ENCODE measurements at regions not wholly inside any gene's neighbourhood (a gene's known extent, or its start where the extent isn't known, plus 50 kb on each side); places are given as distances from the start of the nearest gene placed in this dataset.

GRCh38 chr16:49193596-49193995 lies 88.0 kb downstream of the CBLN1 start:
- Histone ChIP-seq H3K9me3 (replicated peaks in 1 of 3) (no peaks in the 10 kb centered on the region), H3K4me1 (replicated peaks in 1 of 2) (no peaks in the 10 kb centered on the region), H3K36me3 (replicated peaks in 1 of 2) (no peaks in the 10 kb centered on the region), H3K27ac (no peak overlapping the region), H3K4me3 (no peak overlapping the region), H3K27me3 (no peaks in the 10 kb centered on the region)
- no peak for TF ChIP-seq CTCF (IDR thresholded peaks at IDR 0.05)
- TF ChIP-seq POLR2A (IDR thresholded peaks at IDR 0.05), result no peak
- no peak for DNase-seq
- intact Hi-C loops (cut with DNase I), result no loop called here
- WGBS, 4 donors, result 69 to 78% (median 72%) methylated on average over 2 of the region's 2 CpGs

- 31 to 42% (median 39%) methylated on average over 1 of the region's 1 CpG for WGBS, 4 donors
- no peak for DNase-seq
- intact Hi-C loops (cut with DNase I), result no loop called here
Measured at GRCh38 chr16:49189286-49189685, 92.4 kb downstream of the CBLN1 start.

GRCh38 chr16:49183911-49184310 lies 97.7 kb downstream of the CBLN1 start:
- TF ChIP-seq POLR2A (IDR thresholded peaks at IDR 0.05) (no peak), CTCF (IDR thresholded peaks at IDR 0.05) (no peak)
- Histone ChIP-seq H3K4me3 (no peak overlapping the region), H3K27me3 (peaks cover 6% of the 10 kb centered on the region), H3K36me3 (replicated peaks in 1 of 2) (no peaks in the 10 kb centered on the region), H3K27ac (no peak overlapping the region), H3K9me3 (replicated peaks in 1 of 3) (no peaks in the 10 kb centered on the region), H3K4me1 (replicated peaks in 1 of 2) (no peaks in the 10 kb centered on the region)
- DNase-seq, result no peak
- WGBS, 4 donors, result 23 to 32% (median 25%) methylated on average over 5 of the region's 5 CpGs
- intact Hi-C loops (cut with DNase I), result no loop called here

More at GRCh38 chr16:49189286-49189685, 92.4 kb downstream of the CBLN1 start:
- Histone ChIP-seq H3K27ac (no peak overlapping the region), H3K4me1 (replicated peaks in 1 of 2) (no peaks in the 10 kb centered on the region), H3K36me3 (replicated peaks in 1 of 2) (no peaks in the 10 kb centered on the region), H3K9me3 (replicated peaks in 1 of 3) (no peaks in the 10 kb centered on the region), H3K27me3 (peaks cover 6% of the 10 kb centered on the region), H3K4me3 (no peak overlapping the region)
- TF ChIP-seq POLR2A (IDR thresholded peaks at IDR 0.05), result no peak
- TF ChIP-seq CTCF (IDR thresholded peaks at IDR 0.05), result no peak

- TF ChIP-seq POLR2A (IDR thresholded peaks at IDR 0.05) (no peak), CTCF (IDR thresholded peaks at IDR 0.05) (no peak)
- intact Hi-C loops (cut with DNase I), result no loop called here
- Histone ChIP-seq H3K4me3 (no peak overlapping the region), H3K36me3 (replicated peaks in 1 of 2) (no peaks in the 10 kb centered on the region), H3K27ac (no peak overlapping the region), H3K27me3 (peaks cover 6% of the 10 kb centered on the region), H3K9me3 (replicated peaks in 1 of 3) (no peaks in the 10 kb centered on the region), H3K4me1 (replicated peaks in 1 of 2) (no peaks in the 10 kb centered on the region)
- 23 to 26% (median 25%) methylated on average over 8 of the region's 8 CpGs for WGBS, 4 donors
- no peak for DNase-seq
Measured at GRCh38 chr16:49181791-49182518, 99.7 kb downstream of the CBLN1 start.
